IPS-18a (cell line): ENCODE measurements at regions not wholly inside any gene's neighbourhood (a gene's known extent, or its start where the extent isn't known, plus 50 kb on each side); places are given as distances from the start of the nearest gene placed in this dataset.

Experiments used
- H3K27ac ChIP-seq: one replicate; pipeline ENCODE4 v1.5.1; 2013; ENCODE audit warnings: low read length
- H3K27me3 ChIP-seq: one replicate; pipeline ENCODE4 v1.6.1; 2013; ENCODE audit warnings: mild to moderate bottlenecking, low read length; ENCODE audit not compliant: control insufficient read depth, insufficient read depth
- H3K36me3 ChIP-seq: one replicate; pipeline ENCODE4 v1.6.1; 2013; ENCODE audit warnings: low read depth, low read length; ENCODE audit not compliant: control insufficient read depth
- H3K4me1 ChIP-seq: one replicate; pipeline ENCODE4 v1.6.1; 2013; ENCODE audit warnings: low read depth, low read length; ENCODE audit not compliant: control insufficient read depth
- H3K4me3 ChIP-seq: one replicate; pipeline ENCODE4 v1.5.1; 2013; ENCODE audit warnings: low read length
- H3K9ac ChIP-seq: one replicate; pipeline ENCODE4 v1.6.1; 2013; ENCODE audit warnings: mild to moderate bottlenecking, low read length, moderate library complexity
- H3K9me3 ChIP-seq: one replicate; pipeline ENCODE4 v1.6.1; 2013; ENCODE audit warnings: low read depth, low read length; ENCODE audit not compliant: control insufficient read depth

DNA sequence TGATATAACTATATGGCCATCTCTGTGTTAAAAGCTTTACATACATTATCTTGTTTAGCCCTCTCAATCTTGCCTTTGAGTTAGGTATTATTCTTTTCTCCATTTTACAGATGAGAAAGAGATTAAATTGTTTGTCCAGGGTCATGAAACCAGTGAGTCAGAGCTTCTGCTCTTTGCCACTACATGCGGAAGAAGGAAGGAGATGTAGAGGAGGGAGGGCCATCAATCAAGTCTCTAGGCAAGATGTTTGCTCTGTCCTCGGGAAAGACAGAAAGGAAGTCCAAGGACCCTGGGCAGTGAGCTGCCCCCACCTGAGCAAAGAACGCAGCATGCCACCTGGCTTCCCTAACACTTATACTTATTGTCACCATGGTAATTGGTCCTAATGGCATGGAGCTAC is 133.7 kb upstream of the IL1RAPL2 start:
- Histone ChIP-seq H3K9ac (no peak overlapping the region), H3K4me3 (no peak overlapping the region), H3K36me3 (no peaks in the 10 kb centered on the region), H3K27me3 (no peaks in the 10 kb centered on the region), H3K27ac (no peak overlapping the region), H3K4me1 (no peaks in the 10 kb centered on the region), H3K9me3 (no peaks in the 10 kb centered on the region)

DNA sequence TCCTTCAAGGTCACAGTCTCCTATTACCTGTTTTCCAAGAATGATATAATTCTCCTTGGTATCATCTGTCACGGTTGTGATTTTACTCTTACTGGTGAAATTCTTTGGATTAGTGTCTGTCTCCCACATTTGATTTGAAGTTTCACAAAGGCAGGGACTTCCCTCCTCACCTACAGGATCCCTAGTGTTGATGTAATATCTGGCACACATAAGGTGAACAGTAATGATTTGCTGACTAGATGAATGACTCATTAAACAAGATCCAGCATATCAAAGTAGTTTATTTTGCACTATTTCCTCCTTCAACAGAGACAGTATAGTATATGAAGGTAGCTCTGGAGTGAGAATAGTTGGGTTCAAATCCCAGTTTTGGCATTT is 135.3 kb upstream of the IL1RAPL2 start:
- Histone ChIP-seq H3K36me3 (no peaks in the 10 kb centered on the region), H3K27me3 (no peaks in the 10 kb centered on the region), H3K9ac (no peak overlapping the region), H3K9me3 (no peaks in the 10 kb centered on the region), H3K4me3 (no peak overlapping the region), H3K4me1 (peaks cover 9% of the 10 kb centered on the region), H3K27ac (no peak overlapping the region)

DNA sequence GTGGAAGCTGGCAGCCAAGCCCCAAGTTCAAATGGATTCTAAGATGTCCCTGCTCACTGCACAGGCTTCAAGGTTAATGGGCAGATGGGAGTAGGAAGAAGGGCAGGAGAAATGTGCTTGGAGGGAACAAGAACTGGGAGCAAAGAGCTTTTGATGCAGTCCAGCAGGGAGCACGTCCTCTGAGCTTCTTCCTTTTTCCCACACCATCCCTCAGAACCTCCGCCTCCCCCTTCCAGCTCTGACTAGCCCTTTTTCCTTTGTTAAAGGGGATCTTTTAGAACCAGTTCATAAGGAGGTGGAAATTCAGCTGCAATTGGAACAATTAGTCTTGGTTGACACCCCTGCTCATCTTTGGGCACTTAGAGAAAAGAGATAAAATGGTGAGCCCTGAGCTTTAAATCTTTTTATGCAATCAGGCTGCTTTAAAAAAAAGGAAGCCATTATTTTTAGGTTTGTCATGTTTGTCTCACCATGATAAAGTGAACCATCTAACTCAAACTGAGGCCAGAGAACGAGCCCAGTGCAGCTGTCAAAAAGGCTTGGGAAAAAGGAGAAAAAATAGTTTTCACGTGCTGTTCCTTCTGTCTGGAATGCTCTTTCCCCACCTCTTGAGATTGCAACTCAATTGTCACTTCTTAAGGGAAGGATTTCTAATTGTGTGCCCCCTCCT is 135.8 kb upstream of the IL1RAPL2 start:
- no peaks in the 10 kb centered on the region for H3K9me3 ChIP-seq
- no peak overlapping the region for H3K27ac ChIP-seq

DNA sequence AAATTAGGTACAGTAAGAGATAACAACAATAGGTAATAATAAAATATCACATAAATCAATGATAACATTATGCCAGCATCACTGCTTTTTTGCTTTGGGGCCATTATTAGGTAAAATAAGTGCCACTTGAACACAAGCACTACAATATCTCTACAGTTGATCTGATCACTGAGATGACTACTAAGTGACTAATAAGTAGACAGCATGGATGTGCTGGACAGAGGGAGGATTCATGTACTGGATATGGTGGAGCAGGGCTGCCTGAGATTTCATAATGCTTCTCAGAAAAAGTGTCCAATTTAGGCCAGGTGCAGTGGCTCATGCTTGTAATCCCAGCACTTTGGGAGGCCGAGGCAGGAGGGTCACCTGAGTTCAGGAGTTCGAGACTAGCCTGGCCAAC is 137.8 kb upstream of the IL1RAPL2 start:
- Histone ChIP-seq H3K9me3 (no peaks in the 10 kb centered on the region), H3K9ac (no peak overlapping the region), H3K4me1 (peaks cover 9% of the 10 kb centered on the region), H3K36me3 (no peaks in the 10 kb centered on the region), H3K27me3 (no peaks in the 10 kb centered on the region), H3K4me3 (no peak overlapping the region), H3K27ac (no peak overlapping the region)

More for the DNA sequence above, 135.8 kb upstream of the IL1RAPL2 start:
- Histone ChIP-seq H3K4me1 (peaks cover 9% of the 10 kb centered on the region), H3K9ac (no peak overlapping the region), H3K27me3 (no peaks in the 10 kb centered on the region), H3K36me3 (no peaks in the 10 kb centered on the region), H3K4me3 (no peak overlapping the region)

DNA sequence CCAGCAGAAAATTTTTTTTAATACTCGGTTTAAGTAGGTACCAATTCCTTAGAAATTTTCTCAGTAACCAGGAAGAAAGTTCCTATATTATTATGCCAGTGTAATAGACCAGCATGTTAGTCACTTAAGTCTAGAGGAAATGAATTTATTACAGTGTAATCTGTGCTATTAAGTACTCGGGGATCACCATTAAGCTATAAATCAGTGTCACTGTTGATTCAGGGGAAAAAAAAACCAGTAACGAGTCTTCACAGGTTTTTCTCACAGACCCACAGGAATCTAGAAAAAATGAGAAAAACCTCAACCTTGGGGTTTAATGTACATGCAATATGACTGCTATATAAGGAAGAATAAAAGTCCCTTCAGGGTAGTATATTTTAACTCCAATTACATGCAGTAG is 138.3 kb upstream of the IL1RAPL2 start:
- no peaks in the 10 kb centered on the region for H3K9me3 ChIP-seq
- no peaks in the 10 kb centered on the region for H3K36me3 ChIP-seq
- peaks cover 9% of the 10 kb centered on the region for H3K4me1 ChIP-seq
- H3K4me3 ChIP-seq, result no peak overlapping the region
- H3K27ac ChIP-seq, result no peak overlapping the region
- H3K9ac ChIP-seq, result no peak overlapping the region
- no peaks in the 10 kb centered on the region for H3K27me3 ChIP-seq

DNA sequence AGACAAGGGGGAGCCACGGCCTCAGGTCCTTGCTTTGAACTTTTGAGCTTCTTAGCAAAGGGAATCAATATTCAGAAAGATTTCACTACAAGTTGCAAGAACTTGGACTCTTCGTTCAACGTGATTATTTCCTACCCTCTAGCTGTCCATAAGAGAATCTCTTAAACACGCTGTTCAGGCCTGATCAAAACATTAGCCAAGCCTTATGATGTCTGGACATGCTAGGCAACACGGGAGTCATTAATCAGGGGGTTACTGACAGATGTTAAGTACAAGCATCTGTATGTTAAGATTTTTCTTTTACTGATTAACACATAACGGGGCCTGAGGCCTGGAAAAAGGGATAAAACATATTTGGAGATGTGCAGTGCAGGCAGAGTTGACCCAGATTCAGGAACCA is 138.9 kb upstream of the IL1RAPL2 start:
- no peak overlapping the region for H3K27ac ChIP-seq
- no peak overlapping the region for H3K9ac ChIP-seq
- H3K4me1 ChIP-seq, result peaks cover 9% of the 10 kb centered on the region
- no peaks in the 10 kb centered on the region for H3K9me3 ChIP-seq
- H3K4me3 ChIP-seq, result no peak overlapping the region
- H3K36me3 ChIP-seq, result no peaks in the 10 kb centered on the region
- H3K27me3 ChIP-seq, result no peaks in the 10 kb centered on the region

DNA sequence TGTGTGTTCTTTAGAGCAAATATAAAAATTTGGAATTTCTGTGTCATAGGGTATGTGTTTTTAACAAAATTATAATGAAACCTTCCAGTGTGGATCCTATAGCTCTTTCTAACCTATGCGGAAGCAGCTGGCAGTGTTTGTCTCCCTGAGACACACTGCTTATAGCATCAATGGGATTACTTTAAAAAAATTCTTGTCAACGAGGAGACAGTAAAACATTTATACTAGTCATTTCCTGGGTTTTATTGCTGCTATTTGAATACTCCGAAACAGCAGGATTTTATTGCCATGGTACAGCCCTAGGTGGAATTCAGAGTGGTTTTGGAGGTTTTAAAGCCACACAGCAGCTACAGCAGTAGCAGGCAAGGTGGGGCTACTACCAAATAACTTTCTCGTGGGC is 145.1 kb upstream of the IL1RAPL2 start:
- H3K36me3 ChIP-seq, result no peaks in the 10 kb centered on the region
- H3K4me3 ChIP-seq, result no peak overlapping the region
- H3K9me3 ChIP-seq, result peaks cover 2% of the 10 kb centered on the region
- H3K27me3 ChIP-seq, result no peaks in the 10 kb centered on the region
- no peak overlapping the region for H3K9ac ChIP-seq
- no peak overlapping the region for H3K27ac ChIP-seq
- no peaks in the 10 kb centered on the region for H3K4me1 ChIP-seq

DNA sequence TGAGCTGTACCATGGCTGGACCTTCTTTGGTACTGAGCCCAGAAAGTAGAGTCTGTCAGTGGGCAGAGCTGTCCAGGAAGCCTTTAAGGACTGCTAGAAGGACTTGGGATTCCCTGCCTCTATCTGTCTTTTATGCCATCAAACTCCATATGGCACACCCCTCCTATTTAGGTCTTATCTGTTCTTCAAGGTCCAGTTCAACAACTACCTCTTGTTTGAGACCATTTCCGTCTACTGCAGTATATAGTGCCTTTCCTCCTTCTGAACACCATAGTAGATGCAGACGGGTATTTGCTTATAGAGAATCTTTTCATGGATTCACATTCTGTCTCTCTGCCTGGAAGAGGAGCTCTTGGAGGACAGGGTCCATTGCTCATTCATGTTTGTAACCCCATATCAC is 146.1 kb upstream of the IL1RAPL2 start:
- no peak overlapping the region for H3K27ac ChIP-seq
- no peak overlapping the region for H3K4me3 ChIP-seq
- peaks cover 2% of the 10 kb centered on the region for H3K9me3 ChIP-seq
- H3K4me1 ChIP-seq, result no peaks in the 10 kb centered on the region
- no peak overlapping the region for H3K9ac ChIP-seq
- H3K27me3 ChIP-seq, result no peaks in the 10 kb centered on the region
- H3K36me3 ChIP-seq, result no peaks in the 10 kb centered on the region

DNA sequence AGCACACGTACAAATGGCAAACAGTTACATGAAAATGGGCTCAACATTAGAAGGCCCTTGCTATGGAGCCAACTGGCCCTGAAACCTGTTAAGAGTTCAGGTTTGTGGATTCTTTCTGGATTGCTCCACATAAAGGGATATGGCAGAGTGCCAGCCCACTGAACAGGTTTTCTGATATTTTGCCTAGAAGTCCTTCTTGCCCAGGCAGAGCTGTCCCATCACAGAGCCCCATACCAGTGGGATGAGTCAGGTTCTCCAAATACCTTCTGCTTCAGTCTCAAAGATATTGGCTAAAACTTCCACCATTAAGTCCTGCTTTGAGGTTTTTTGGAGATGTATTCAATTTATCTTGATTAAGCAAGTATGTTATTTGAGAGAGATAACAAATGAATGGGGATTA is 146.8 kb upstream of the IL1RAPL2 start:
- no peak overlapping the region for H3K4me3 ChIP-seq
- H3K9ac ChIP-seq, result no peak overlapping the region
- no peaks in the 10 kb centered on the region for H3K36me3 ChIP-seq
- H3K27me3 ChIP-seq, result no peaks in the 10 kb centered on the region
- H3K27ac ChIP-seq, result no peak overlapping the region
- H3K9me3 ChIP-seq, result peaks cover 2% of the 10 kb centered on the region
- H3K4me1 ChIP-seq, result no peaks in the 10 kb centered on the region

DNA sequence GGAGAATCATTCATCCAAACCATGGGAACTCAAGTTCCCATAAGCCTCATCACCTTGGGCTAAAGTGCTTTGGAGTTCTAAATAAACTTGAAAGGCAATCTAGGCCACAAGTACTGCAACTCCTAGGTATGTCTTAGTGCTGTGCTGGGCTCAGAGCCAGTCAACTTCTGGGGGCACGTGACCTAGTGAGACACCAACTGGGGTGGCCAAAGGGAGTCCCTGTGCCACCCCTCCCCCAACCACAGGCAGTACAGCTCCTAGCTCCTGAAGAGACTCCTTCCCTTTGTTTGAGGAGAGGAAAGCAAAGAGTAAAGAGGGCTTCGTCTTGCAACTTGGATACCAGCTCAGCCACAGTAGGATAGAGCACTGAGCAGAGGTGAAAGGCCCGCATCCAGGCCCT is 154.2 kb upstream of the IL1RAPL2 start:
- Histone ChIP-seq H3K27ac (no peak overlapping the region), H3K9me3 (peaks cover 13% of the 10 kb centered on the region), H3K36me3 (no peaks in the 10 kb centered on the region), H3K27me3 (no peaks in the 10 kb centered on the region), H3K9ac (no peak overlapping the region), H3K4me3 (no peak overlapping the region), H3K4me1 (no peaks in the 10 kb centered on the region)

DNA sequence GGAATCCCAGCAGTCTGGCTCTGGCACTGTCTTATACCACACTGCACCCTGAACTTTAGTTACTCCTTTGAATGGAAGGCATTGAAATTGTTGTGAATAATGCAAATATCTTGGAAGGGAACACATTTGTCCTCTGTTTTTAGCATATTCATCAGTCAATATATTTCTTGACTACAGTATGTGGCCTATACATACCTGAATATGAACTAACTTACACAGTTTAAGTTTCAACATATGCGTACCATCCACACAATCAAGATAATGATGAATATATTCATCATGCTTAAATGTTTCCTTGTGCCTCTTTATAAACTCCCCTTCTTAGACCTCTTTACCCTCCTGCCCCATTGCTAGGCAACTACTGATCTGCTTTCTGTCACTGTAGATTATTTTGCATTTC is 145.7 kb upstream of the ESX1 start:
- Histone ChIP-seq H3K36me3 (no peaks in the 10 kb centered on the region), H3K9ac (no peak overlapping the region), H3K4me3 (no peak overlapping the region), H3K4me1 (no peaks in the 10 kb centered on the region), H3K27ac (no peak overlapping the region), H3K9me3 (no peaks in the 10 kb centered on the region), H3K27me3 (no peaks in the 10 kb centered on the region)

DNA sequence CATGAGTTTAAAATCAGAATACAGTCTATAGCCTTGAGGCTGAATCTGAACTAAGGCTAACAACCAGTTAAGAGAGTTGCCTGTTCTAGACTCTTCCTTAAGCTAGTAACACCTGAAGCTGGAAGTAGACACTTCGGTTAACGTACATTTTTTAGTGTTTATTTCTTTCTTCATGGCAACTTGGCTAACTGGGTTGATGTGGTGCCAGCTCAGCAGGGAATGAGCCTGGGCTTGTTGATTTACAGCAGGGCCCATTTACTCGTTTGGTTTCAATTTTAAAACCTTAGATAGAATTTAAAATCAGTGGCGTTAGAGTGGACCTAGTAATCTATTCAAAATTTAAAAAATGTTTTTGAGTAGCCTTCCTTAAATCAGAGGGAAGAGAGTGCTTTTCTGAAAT is 137.6 kb upstream of the ESX1 start:
- H3K27me3 ChIP-seq, result no peaks in the 10 kb centered on the region
- H3K4me1 ChIP-seq, result no peaks in the 10 kb centered on the region
- no peaks in the 10 kb centered on the region for H3K9me3 ChIP-seq
- no peak overlapping the region for H3K9ac ChIP-seq
- H3K4me3 ChIP-seq, result no peak overlapping the region
- H3K27ac ChIP-seq, result no peak overlapping the region
- no peaks in the 10 kb centered on the region for H3K36me3 ChIP-seq
